Left cardiac atrium (tissue), 4 donors: ENCODE measurements at regions not wholly inside any gene's neighbourhood (a gene's known extent, or its start where the extent isn't known, plus 50 kb on each side); places are given as distances from the start of the nearest gene placed in this dataset.

Experiments
- ATAC-seq, 2 donors: fragments of 200-7000 bp; cut with Tn5 transposase; one replicate each; pipeline ENCODE4 v1.9.1; 2020; ENCODE audit warnings: mild to moderate bottlenecking in 2 of 2, moderate library complexity in 2 of 2
- DNase-seq: peaks from one replicate; pipeline ENCODE4 v3.0.0-alpha.2; 2020
- intact Hi-C, 2 donors: fragments of 100-400 bp; cut with DNase I; formaldehyde crosslinking; loops; one replicate each; pipeline versions ENCODE4 v1.14.1 to v1.15.1; 2022 to 2023
- donor health status: DM: no; HTN: yes; CAD: no.
- donor health status: DM: no; HTN: yes; CAD: no; lungs with severe emphysema.
- donor health status: DM: yes; HTN: yes; CAD: no.
- donor health status: Dilated cardiomyopathy.

- ATAC-seq (no peak), DNase-seq (no peak)
- intact Hi-C loops = no loop called here
These were observed 555.3 kb downstream of the SLC6A15 start for GRCh38 chr12:84357314-84357713.

DNA sequence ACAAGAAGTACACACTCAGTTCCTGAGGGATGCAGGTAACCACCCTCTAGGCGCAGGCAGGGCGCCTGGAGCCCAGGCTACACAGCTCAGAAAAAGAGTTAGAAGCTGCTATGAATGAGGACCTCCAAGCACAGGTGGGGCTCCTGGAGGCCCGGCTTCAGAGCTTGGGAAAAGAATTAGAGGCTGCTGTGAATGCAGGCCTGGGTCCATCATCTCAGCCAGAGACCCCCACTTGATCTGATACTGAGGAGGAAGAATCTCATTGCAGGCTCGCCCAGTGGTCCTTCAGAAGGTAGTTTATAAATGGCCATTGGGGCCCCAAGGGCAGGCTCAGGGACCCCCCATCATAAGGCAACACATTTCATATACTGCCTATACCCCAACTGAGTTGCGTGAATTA lies 556.4 kb downstream of the SLC6A15 start:
- ATAC-seq (no peak), DNase-seq (no peak)
- intact Hi-C loops = no loop called here

DNA sequence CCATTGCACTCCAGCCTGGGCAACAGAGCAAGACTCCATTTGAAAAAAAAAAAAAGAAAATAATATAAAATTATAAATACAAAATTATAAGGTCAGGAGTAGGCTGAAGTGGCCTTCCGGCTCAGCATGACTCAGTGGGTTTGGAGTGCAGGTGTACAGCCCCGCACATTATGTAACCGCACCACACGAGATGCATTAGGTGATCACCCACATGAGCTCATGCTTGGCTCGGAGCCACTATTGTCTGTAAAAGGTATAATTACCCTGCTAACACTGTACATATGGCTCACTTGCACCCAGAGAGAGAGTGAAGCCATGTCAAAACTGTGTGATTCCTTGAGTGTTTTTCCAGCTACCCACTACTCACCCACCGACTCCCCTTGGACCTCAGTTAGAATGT lies 557.0 kb downstream of the SLC6A15 start:
- DNase-seq (no peak), ATAC-seq (no peak)
- intact Hi-C loops = no loop called here

DNA sequence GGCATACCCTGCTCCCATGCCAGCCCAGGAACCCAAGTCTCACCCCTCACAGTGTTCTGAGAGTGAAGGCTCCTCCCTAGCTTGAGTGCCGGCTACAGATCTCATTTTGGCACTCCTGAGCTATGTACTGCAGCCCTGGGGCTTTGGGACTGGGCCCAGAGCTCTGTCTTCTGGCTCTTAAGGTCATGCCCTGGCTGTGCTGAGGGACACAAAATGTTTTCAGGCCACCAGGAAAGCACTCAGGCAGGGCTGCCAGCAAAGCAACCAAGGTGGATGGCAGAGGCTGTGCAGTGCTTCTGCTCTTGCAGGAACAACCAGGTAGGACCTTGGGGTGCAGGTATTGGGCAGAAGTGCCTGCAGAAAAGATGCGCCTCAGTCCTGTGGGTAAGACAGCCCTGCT lies 564.0 kb downstream of the SLC6A15 start:
- no peak for DNase-seq
- intact Hi-C loops = no loop called here
- ATAC-seq = no peak

DNA sequence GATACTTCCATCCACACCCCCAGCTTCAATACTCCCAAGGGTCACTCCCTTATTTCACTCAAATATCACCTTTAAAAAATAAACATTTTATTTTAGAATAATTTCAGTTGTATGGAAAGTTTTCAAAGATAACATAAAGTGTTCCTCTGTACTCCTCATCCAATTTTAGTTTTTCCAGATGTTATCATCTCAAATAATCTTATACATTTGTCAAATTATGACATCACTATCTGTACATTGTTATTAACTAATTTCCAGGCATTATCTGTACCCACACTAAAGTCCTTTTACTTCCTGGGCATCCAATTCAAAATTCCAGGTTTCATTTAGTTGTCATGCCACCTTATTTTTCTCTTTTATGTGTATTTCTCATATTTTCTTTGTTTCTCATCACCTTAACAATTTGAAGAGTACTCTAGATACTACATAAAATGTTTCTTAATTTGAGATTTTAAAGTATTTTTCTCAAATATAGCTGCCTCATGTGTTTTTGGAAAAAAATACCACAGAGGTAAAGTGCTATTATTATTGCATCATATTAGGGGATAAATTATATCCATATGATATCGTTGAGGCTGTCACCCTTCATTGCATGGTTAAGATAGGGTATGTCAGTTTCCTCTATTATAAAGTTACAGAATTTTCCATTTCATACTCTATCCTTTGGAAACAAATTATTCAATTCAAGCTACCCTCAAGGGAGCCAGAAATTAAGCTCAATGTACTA lies 571.0 kb downstream of the SLC6A15 start:
- ATAC-seq = no peak
- no peak for DNase-seq
- intact Hi-C loops = no loop called here

DNA sequence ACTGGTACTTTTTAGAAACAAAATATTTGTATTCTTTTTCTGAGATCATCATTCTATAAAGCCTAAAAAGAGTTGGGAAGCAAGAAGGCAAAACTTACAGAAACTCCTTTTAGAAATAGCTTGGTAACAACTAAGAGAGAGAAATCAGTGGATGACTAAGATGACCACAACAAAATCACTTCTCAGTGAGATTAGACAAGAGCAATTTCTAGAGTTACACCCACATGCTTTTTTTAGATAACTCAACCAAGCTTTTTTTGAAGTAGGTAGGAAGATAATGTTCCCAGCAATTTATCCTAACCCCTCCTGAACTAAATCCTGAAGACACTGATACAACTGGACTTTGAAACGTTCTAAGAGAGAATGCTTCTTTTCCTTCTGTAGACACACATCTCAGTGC lies 576.4 kb downstream of the SLC6A15 start:
- intact Hi-C loops = no loop called here
- DNase-seq = no peak
- ATAC-seq = no peak

DNA sequence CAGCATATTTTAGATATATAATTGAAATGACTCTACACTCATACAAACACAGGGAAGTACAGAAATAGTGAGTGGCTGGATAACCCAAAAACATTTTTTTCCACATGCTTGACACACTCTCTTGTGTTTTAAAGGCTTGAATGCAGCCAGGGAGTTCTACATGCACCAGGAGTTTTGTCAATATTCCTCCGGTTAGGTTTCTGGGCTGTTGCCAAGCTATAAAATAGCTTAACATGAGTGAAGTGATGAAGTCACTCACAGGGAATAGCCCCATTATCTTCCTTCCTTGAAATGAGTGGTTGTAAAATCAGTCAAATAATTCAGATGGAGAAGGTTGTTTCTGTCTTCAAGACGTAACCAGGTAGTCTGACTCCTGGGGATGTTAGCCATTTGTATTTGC lies 582.7 kb downstream of the SLC6A15 start:
- no peak for DNase-seq
- no peak for ATAC-seq
- intact Hi-C loops = no loop called here

DNA sequence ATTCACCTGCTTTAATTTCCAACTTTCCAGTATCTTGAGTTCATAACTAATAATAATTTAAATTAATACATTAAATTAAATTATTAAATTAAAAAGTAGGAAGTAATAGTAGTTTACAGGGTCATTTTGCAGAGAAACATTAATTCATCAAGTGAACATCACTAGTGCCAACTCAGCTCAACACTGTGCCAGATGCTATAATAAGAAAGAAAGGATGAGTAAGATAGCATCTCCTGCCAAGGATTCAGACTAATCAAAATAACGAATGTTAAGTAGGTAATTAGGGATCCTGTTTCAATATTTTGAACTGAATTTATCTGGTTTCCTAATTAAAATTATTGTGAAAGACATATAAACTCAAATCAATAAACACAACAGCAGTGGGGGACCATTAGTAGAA lies 596.7 kb downstream of the SLC6A15 start:
- intact Hi-C loops = no loop called here
- ATAC-seq (no peak), DNase-seq (no peak)

GRCh38 chr12:84313323-84313675 lies 599.3 kb downstream of the SLC6A15 start:
- no peak for ATAC-seq
- intact Hi-C loops = no loop called here
- no peak for DNase-seq

GRCh38 chr12:84308211-84308610 lies 604.4 kb downstream of the SLC6A15 start:
- no peak for ATAC-seq
- intact Hi-C loops = no loop called here

GRCh38 chr12:84305144-84305543 lies 607.5 kb downstream of the SLC6A15 start:
- DNase-seq = no peak
- intact Hi-C loops = no loop called here
- ATAC-seq = no peak

More at GRCh38 chr12:84308211-84308610, 604.4 kb downstream of the SLC6A15 start:
- no peak for DNase-seq

DNA sequence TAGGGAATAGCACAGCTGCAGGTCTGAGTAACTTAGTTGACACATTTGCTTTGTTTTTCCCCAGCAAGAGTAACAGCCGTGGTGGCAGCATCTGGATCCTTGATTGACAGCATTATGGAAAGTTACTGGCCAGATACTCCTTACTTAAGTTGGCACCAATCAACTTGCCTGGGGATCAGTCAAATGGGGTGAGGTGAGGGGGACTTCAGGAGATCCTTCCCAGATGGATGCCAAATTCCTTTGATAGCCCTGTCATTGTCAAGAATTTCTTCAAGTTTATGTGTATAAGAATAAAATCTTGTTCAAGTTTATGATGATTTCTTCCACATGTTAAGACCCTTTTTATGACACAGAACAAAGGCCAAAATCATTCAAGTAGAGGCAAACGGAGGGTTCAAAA lies 618.4 kb downstream of the SLC6A15 start:
- ATAC-seq (no peak), DNase-seq (no peak)
- intact Hi-C loops = no loop called here

DNA sequence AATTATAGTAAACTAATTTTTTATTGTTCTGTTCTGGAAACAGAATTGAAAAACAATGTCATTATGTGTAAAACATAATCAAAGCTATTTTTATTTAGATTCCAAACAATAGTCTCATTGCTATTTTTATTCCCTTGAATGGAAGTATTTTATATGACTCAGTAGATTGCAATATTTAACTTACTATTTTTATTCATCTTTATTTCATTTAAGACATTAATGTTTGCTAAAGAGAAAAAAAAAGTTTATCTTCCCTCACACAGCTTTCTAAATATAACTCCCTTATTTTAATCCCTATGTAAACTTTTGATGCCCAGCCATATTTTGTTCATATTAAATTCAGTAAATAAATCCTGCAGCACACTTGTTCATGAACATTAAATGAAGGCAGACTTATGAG lies 622.4 kb downstream of the SLC6A15 start:
- no peak for ATAC-seq
- intact Hi-C loops = no loop called here
- no peak for DNase-seq

DNA sequence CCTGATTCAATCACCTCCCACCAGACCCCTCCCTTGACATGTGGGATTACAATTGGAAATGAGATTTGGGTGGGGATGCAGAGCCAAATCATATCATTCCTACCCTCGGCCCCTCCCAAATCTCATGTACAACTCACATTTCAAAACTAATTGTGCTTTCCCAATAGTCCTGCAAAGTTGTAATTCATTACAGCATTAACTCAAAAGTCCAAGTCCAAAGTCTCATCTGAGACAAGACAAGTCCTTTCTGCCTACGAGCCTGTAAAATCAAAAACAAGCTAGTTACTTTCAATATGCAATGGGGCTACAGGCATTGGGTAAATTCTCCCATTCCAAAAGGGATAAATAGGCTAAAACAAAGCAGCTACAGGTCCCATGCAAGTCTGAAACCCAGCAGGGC lies 634.6 kb downstream of the SLC6A15 start:
- DNase-seq (no peak), ATAC-seq (no peak)
- intact Hi-C loops = no loop called here

- intact Hi-C loops = no loop called here
- DNase-seq = no peak
- no peak for ATAC-seq
These were observed 636.4 kb downstream of the SLC6A15 start for GRCh38 chr12:84276215-84276614.

GRCh38 chr12:84272324-84272723 lies 640.3 kb downstream of the SLC6A15 start:
- intact Hi-C loops = no loop called here
- no peak for DNase-seq
- no peak for ATAC-seq

DNA sequence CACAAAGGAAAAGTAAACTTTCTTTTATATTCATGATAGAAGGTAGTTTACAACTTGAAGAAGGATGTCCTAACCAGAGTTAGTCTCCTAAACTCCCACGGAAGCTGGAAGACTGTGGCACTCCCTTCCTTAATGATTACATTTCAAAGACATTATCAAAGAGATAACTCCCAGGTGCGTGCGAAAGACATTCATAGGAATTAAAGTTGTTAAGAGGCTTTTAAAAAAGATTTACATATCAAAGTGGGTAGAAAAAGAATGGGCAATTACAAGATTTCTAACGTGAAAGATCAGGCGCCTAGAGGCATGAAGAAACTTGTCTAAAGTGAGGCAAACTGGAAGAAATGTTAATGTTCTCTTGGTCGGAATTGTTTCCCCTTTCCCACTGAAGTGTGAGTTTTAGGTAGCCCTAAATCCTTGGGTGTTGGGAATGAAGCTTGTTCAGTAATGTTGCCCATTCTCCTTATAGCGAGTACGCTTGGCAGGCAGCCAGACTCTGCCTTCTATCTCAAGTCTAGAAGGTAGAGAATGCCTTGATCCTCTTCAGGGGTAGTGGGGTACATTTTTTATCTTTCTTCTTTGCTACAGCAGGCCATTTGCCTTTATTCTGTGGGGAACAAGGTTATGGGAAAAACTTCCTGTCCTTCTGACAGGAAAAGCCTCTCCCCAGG lies 642.0 kb downstream of the SLC6A15 start:
- DNase-seq = no peak
- ATAC-seq = no peak
- intact Hi-C loops = no loop called here

DNA sequence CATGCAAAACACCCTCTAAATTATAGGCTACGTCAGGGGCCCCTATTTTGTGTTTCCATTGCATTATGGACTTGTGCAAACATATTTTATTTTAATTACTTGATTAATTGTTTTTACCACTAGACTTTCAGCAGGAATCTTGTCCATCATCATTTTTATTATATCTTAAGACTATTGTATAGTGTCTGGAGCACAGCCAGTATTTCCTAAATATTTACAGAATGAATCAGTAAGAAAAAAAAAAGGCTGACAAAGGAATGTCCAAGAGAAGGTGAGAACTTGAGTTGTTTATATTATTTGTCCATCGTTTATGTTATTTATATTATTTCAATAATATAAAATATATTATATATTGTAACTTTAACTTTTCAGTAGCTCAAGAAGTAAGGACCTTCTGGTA lies 664.7 kb downstream of the SLC6A15 start:
- ATAC-seq (no peak), DNase-seq (no peak)
- intact Hi-C loops = no loop called here

DNA sequence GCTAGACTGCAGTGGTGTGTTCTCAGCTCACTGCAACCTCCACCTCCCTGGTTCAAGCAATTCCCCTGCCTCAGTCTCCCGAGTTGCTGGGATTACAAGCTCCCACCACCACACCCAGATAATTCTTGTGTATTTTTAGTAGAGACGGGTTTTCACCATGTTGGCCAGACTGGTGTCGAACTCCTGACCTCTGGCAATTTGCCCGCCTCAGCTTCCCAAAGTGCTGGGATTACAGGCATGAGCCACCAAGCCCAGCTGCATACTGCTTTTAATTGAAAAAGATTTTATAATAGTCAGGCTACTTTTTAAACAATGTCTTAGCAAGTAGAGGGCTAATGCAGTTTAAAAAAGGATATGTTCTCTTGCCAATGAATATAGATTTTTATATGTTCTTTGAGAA lies 668.9 kb downstream of the SLC6A15 start:
- intact Hi-C loops = no loop called here
- DNase-seq = no peak
- no peak for ATAC-seq

DNA sequence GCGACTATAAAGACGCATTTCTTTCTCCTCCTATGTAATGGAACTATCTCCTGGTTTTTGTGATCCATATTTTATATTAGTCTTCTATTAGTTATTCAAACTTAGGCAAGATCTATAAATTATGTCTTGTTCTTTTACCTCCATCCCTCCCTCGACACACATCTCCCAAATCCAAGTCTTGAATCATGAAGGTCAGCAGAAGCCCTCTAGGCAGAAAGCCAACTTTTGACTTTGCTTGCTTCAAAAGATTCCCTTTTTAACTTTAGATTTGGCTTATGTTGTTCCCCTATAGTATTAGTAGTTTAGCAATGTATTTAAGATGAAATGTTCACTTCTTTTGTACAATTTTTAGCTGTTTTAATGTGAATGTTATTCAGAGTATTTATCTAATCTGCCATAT lies 689.8 kb downstream of the SLC6A15 start:
- no peak for DNase-seq
- ATAC-seq = no peak
- intact Hi-C loops = no loop called here

GRCh38 chr12:84218406-84218805 lies 694.2 kb downstream of the SLC6A15 start:
- DNase-seq (no peak), ATAC-seq (no peak)
- intact Hi-C loops = no loop called here
